Small intestine (tissue), 7 donors: ENCODE measurements at regions not wholly inside any gene's neighbourhood (a gene's known extent, or its start where the extent isn't known, plus 50 kb on each side); places are given as distances from the start of the nearest gene placed in this dataset.

Experiments
- DNase-seq, 2 donors: peaks; one replicate each; pipeline versions ENCODE4 v3.0.0 to v3.0.0-alpha.2; 2013
- FAIRE-seq: peaks from 2 replicates; lab custom pipeline; 2012; peaks lifted over from hg19 to GRCh38; lab: Jason Lieb, UNC
- H3K27ac ChIP-seq, 3 donors: one replicate each; pipeline ENCODE4 v1.5.1; 2013; ENCODE audit warnings: low read length in 2 of 3, mild to moderate bottlenecking in 2 of 3, control low read depth in 1 of 3, inconsistent platforms in 1 of 3, low read depth in 1 of 3, moderate library complexity in 1 of 3
- H3K27me3 ChIP-seq, 3 donors: one replicate each; pipeline ENCODE4 v1.6.1; 2013; ENCODE audit warnings: low read length in 3 of 3, inconsistent platforms in 1 of 3; ENCODE audit not compliant: control insufficient read depth in 3 of 3, insufficient read depth in 3 of 3
- H3K36me3 ChIP-seq, 3 donors: one replicate each; pipeline ENCODE4 v1.6.1; 2013; ENCODE audit warnings: low read length in 3 of 3, inconsistent platforms in 1 of 3, low read depth in 1 of 3, mild to moderate bottlenecking in 1 of 3, moderate library complexity in 1 of 3; ENCODE audit not compliant: control insufficient read depth in 3 of 3, insufficient read depth in 2 of 3
- H3K4me1 ChIP-seq, 3 donors: one replicate each; pipeline ENCODE4 v1.6.1; 2013; ENCODE audit warnings: low read length in 2 of 3, inconsistent platforms in 1 of 3, low read depth in 1 of 3, mild to moderate bottlenecking in 1 of 3, moderate library complexity in 1 of 3; ENCODE audit not compliant: control insufficient read depth in 3 of 3, insufficient read depth in 2 of 3
- H3K4me3 ChIP-seq, 3 donors: one replicate each; pipeline ENCODE4 v1.5.1; 2013; ENCODE audit warnings: low read length in 3 of 3, control low read depth in 1 of 3, inconsistent platforms in 1 of 3, low read depth in 1 of 3, mild to moderate bottlenecking in 1 of 3, moderate library complexity in 1 of 3
- H3K9me3 ChIP-seq, 2 donors: one replicate each; pipeline ENCODE4 v1.6.1; 2013; ENCODE audit warnings: low read depth in 1 of 2, low read length in 1 of 2; ENCODE audit not compliant: control insufficient read depth in 2 of 2, insufficient read depth in 1 of 2
- WGBS, 3 donors: extraction: QIAGEN DNeasy Blood & Tissue Kit; methylation state at CpG; one replicate each; pipeline ENCODE4 v1.1.7; 2013; 5-methylcytosine and 5-hydroxymethylcytosine counted together
- donor health status: healthy with polysubstance abuse.
- donor health status: control.
- donor health status: control.
- donor health status: Bipolar disorder and iron deficiency.
- donor health status: healthy.

GRCh38 chr6:119566546-119567260 lies 217.1 kb upstream of the MAN1A1 start:
- no peak for FAIRE-seq
- Histone ChIP-seq H3K27me3 (peaks cover 0 to 1% (median 0%) of the 10 kb centered on the region in 3 donors), H3K4me1 (no peaks in the 10 kb centered on the region), H3K4me3 (no peak overlapping the region), H3K9me3 (no peaks in the 10 kb centered on the region), H3K36me3 (no peaks in the 10 kb centered on the region), H3K27ac (no peak overlapping the region)
- DNase-seq: no peak
- WGBS, 3 donors: 91 to 92% (median 92%) methylated on average over 19 of the region's 19 CpGs

DNA sequence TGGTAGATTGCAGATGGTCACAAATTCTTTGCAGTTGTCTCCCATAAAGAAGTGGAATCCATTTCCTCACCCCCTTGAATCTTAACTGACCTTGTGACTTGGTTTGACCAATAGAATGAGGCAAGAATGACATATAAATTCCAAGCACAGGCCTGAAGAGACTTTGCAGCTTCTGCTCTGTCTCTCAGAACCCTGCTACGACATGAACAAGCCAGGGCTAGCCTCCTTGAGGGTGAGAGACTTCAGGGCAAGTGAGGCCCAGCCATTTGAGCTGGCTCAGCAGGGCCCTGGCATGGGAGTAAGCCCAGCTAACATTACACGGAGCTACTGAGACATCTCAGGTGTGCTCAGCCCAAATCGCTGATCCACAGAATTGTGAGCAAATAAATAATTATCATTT lies 216.3 kb upstream of the MAN1A1 start:
- Histone ChIP-seq H3K9me3 (no peaks in the 10 kb centered on the region), H3K27me3 (peaks cover 0 to 1% (median 0%) of the 10 kb centered on the region in 3 donors), H3K4me1 (no peaks in the 10 kb centered on the region), H3K4me3 (no peak overlapping the region), H3K36me3 (no peaks in the 10 kb centered on the region), H3K27ac (no peak overlapping the region)
- no peak for DNase-seq
- FAIRE-seq: no peak
- WGBS, 3 donors: 88 to 94% (median 88%) methylated on average over 3 of the region's 3 CpGs

GRCh38 chr6:119562168-119562567 lies 212.6 kb upstream of the MAN1A1 start:
- no peaks in the 10 kb centered on the region for H3K36me3 ChIP-seq
- no peak for DNase-seq
- no peaks in the 10 kb centered on the region for H3K4me1 ChIP-seq
- no peak overlapping the region for H3K4me3 ChIP-seq
- no peak for FAIRE-seq
- H3K27me3 ChIP-seq: no peaks in the 10 kb centered on the region
- no peak overlapping the region for H3K27ac ChIP-seq
- no peaks in the 10 kb centered on the region for H3K9me3 ChIP-seq

DNA sequence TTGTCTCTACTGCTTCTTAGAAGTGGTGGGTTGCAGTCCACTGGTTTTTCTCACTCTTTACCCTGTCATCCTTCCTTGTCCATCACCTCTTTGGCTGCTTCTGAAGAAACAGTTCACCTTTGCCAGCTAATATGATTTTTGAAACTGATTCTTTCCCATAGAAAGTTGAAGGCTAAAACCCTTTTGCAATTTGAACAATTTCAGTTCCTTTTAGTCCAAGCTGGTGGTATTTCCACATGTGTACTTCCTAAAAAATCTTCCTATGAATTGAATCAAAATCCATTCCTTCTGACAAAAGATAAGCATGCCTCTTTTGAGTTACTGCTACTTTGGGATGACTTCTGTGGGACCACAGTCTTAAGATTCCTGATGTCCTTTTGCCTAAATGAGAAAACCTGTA lies 210.0 kb upstream of the MAN1A1 start:
- DNase-seq: no peak
- Histone ChIP-seq H3K27ac (no peak overlapping the region), H3K4me3 (no peak overlapping the region), H3K36me3 (no peaks in the 10 kb centered on the region), H3K9me3 (no peaks in the 10 kb centered on the region), H3K27me3 (no peaks in the 10 kb centered on the region), H3K4me1 (no peaks in the 10 kb centered on the region)
- no peak for FAIRE-seq

GRCh38 chr6:119557239-119557638 lies 207.7 kb upstream of the MAN1A1 start:
- Histone ChIP-seq H3K4me1 (no peaks in the 10 kb centered on the region), H3K27me3 (no peaks in the 10 kb centered on the region), H3K9me3 (peaks cover 0 to 5% of the 10 kb centered on the region in 2 donors), H3K27ac (no peak overlapping the region), H3K4me3 (no peak overlapping the region), H3K36me3 (no peaks in the 10 kb centered on the region)
- WGBS, 3 donors: 85 to 91% (median 90%) methylated on average over 5 of the region's 5 CpGs
- FAIRE-seq (no peak), DNase-seq (no peak)

DNA sequence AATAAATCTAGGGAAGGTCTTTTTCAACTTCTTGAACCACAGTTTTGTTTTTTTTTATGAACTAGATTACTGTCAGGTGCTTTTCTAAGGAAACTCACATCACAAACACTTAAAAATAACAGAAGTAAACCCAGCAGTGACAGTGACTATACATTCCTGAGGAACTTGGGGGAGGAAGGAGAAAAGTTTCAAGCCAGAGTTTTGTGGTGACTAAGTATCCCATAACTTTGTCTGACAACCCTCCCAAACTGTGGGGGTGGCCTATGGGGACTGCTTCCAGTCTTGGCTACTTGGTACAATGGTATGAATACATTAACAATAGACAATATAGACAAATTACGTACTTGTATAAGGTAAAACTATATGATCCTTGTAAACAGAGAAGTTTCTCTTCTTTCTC lies 202.5 kb upstream of the MAN1A1 start:
- no peaks in the 10 kb centered on the region for H3K4me1 ChIP-seq
- H3K27ac ChIP-seq: no peak overlapping the region
- H3K27me3 ChIP-seq: no peaks in the 10 kb centered on the region
- H3K9me3 ChIP-seq: peaks cover 0 to 5% of the 10 kb centered on the region in 2 donors
- FAIRE-seq (no peak), DNase-seq (no peak)
- 94 to 100% (median 98%) methylated on average over 1 of the region's 1 CpG for WGBS, 3 donors
- H3K4me3 ChIP-seq: no peak overlapping the region
- H3K36me3 ChIP-seq: no peaks in the 10 kb centered on the region

GRCh38 chr6:119547024-119547423 lies 197.5 kb upstream of the MAN1A1 start:
- WGBS, 3 donors: 78 to 90% (median 80%) methylated on average over 3 of the region's 3 CpGs
- H3K36me3 ChIP-seq: no peaks in the 10 kb centered on the region
- H3K27ac ChIP-seq: no peak overlapping the region
- no peak overlapping the region for H3K4me3 ChIP-seq
- DNase-seq: no peak
- no peaks in the 10 kb centered on the region for H3K27me3 ChIP-seq
- H3K4me1 ChIP-seq: no peaks in the 10 kb centered on the region
- FAIRE-seq: no peak
- no peaks in the 10 kb centered on the region for H3K9me3 ChIP-seq

GRCh38 chr6:119545245-119545644 lies 195.7 kb upstream of the MAN1A1 start:
- 95 to 100% (median 96%) methylated on average over 1 of the region's 1 CpG for WGBS, 3 donors
- no peaks in the 10 kb centered on the region for H3K27me3 ChIP-seq
- no peak overlapping the region for H3K27ac ChIP-seq
- DNase-seq (no peak), FAIRE-seq (no peak)
- H3K4me1 ChIP-seq: no peaks in the 10 kb centered on the region
- H3K4me3 ChIP-seq: no peak overlapping the region
- H3K36me3 ChIP-seq: no peaks in the 10 kb centered on the region
- no peaks in the 10 kb centered on the region for H3K9me3 ChIP-seq
